K562 (cell line): ENCODE measurements at regions not wholly inside any gene's neighbourhood (a gene's known extent, or its start where the extent isn't known, plus 50 kb on each side); places are given as distances from the start of the nearest gene placed in this dataset.
A peak's percentile ranks its signal among the peaks of the same experiment; 100 is the strongest.

Experiments used
- ATAC-seq: fragments of 200-7000 bp; cut with Tn5 transposase; 3 replicates; pipeline ENCODE4 v1.9.1; 2020; ENCODE audit warnings: moderate library complexity
- BruUV-seq: library from RNA; stranded (reverse); fragments of 400-500 nt; replicated peaks from 2 replicates; lab custom pipeline; 2021; lab: Mats Ljungman, UMichigan
- CTCF ChIA-PET: fragments of 300-600 bp; formaldehyde crosslinking; extraction: SDS; loops from one replicate; lab custom pipeline; 2021; ENCODE audit warnings: low intra/inter-chr PET ratio; lab: Yijun Ruan, JAX
- POLR2A ChIA-PET: fragments of 300-600, 350-650 bp; sonication (Branson Sonifier 250); formaldehyde crosslinking; extraction: SDS; loops from one replicate; lab custom pipeline; 2021; ENCODE audit warnings: antibody characterized with exemption, inconsistent platforms; lab: Yijun Ruan, JAX
- DNase-seq, 4 experiments: peaks; one replicate each; pipeline versions ENCODE4 v3.0.0 to v3.0.0-alpha.2; 2011 to 2018; ENCODE audit warnings: low spot score in 3 of 4, mixed read lengths in 3 of 4; ENCODE audit errors: extremely low read depth in 1 of 4
- FAIRE-seq: peaks from 2 replicates; lab custom pipeline; 2011; peaks lifted over from hg19 to GRCh38; lab: Jason Lieb, UNC
- H2AFZ ChIP-seq: 2 replicates; pipeline ENCODE4 v1.6.0; 2011; ENCODE audit warnings: low read depth, low read length, control low read depth, inconsistent platforms
- H3K27ac ChIP-seq: fragments of 200-600 bp; 3 replicates; pipeline ENCODE4 v1.8.0; 2011; ENCODE audit warnings: low read depth, mild to moderate bottlenecking, control low read depth, inconsistent platforms, low read length, moderate library complexity, mixed read lengths; ENCODE audit errors: extremely low read depth
- H3K27me3 ChIP-seq, 2 experiments: fragments of 300-600 bp in 1 of 2; 2 replicates in 1 of 2; 3 replicates in 1 of 2; pipeline versions ENCODE4 v1.6.0 to v1.8.0; 2011; ENCODE audit warnings: inconsistent platforms in 2 of 2, low read length in 2 of 2, mild to moderate bottlenecking in 1 of 2, mixed read lengths in 1 of 2, moderate library complexity in 1 of 2; ENCODE audit not compliant: control insufficient read depth in 2 of 2, insufficient read depth in 2 of 2
- H3K36me3 ChIP-seq: fragments of 300-600 bp; 3 replicates; pipeline ENCODE4 v1.8.0; 2011; ENCODE audit warnings: mild to moderate bottlenecking, low read length, inconsistent platforms; ENCODE audit not compliant: control insufficient read depth, insufficient read depth
- H3K4me1 ChIP-seq, 2 experiments: fragments of 200-600 bp in 1 of 2; replicated peaks in 1 of 2; 2 replicates in 1 of 2; 3 replicates in 1 of 2; pipeline versions ENCODE4 v1.5.1 to v1.8.0; 2011; ENCODE audit warnings: inconsistent platforms in 2 of 2, low read length in 2 of 2, mild to moderate bottlenecking in 1 of 2, mixed read lengths in 1 of 2, moderate library complexity in 1 of 2; ENCODE audit not compliant: control insufficient read depth in 2 of 2, insufficient read depth in 2 of 2
- H3K4me2 ChIP-seq: 2 replicates; pipeline ENCODE4 v1.6.1; 2011; ENCODE audit warnings: low read length, control low read depth, inconsistent platforms, mixed read lengths; ENCODE audit not compliant: insufficient read depth
- H3K4me3 ChIP-seq: fragments of 200-600 bp; sonication (generic), shearing (Covaris generic); 2 replicates; pipeline ENCODE4 v1.5.1; 2016; ENCODE audit warnings: control low read depth, inconsistent platforms
- H3K79me2 ChIP-seq: fragments of 200-600 bp; 3 replicates; pipeline ENCODE4 v1.8.0; 2011; ENCODE audit warnings: low read length, inconsistent platforms; ENCODE audit not compliant: control insufficient read depth, insufficient read depth
- H3K9ac ChIP-seq, 2 experiments: 2 replicates each; pipeline versions ENCODE4 v1.6.0 to v1.6.1; 2011; ENCODE audit warnings: low read depth in 2 of 2, low read length in 2 of 2, control low read depth in 1 of 2, inconsistent platforms in 1 of 2, mild to moderate bottlenecking in 1 of 2, mixed read lengths in 1 of 2; ENCODE audit not compliant: insufficient read depth in 1 of 2
- H3K9me1 ChIP-seq: one replicate; pipeline ENCODE4 v1.6.0; 2011; ENCODE audit warnings: inconsistent platforms, mild to moderate bottlenecking, low read length, moderate library complexity; ENCODE audit not compliant: control insufficient read depth, insufficient read depth
- H3K9me3 ChIP-seq: replicated peaks from 2 replicates; pipeline ENCODE4 v1.5.1; 2011; ENCODE audit warnings: low read depth, low read length, inconsistent platforms; ENCODE audit not compliant: control insufficient read depth, insufficient read depth
- H4K20me1 ChIP-seq: replicated peaks from 2 replicates; pipeline ENCODE4 v1.6.1; 2011; ENCODE audit warnings: low read length, inconsistent platforms, mixed read lengths; ENCODE audit not compliant: control insufficient read depth, insufficient read depth
- BRD9 ChIP-seq: fragments of 450-650 bp; IDR thresholded peaks from 2 replicates; pipeline ENCODE4 v1.6.1; 2018; ENCODE audit warnings: low read depth; ENCODE audit not compliant: partially characterized antibody
- CAMTA2 ChIP-seq: fragments of 250-450 bp; sonication (Bioruptor Pico); conservative IDR thresholded peaks from 2 replicates; pipeline ENCODE4 v1.5.1; 2022
- CSDE1 ChIP-seq, 2 experiments: fragments of 450-650 bp; IDR thresholded peaks; 2 replicates each; pipeline ENCODE4 v1.6.1; 2016; ENCODE audit warnings: mild to moderate bottlenecking in 1 of 2
- HMG20B ChIP-seq: fragments of 250-450 bp; sonication (Bioruptor Pico); IDR thresholded peaks from 2 replicates; pipeline ENCODE4 v1.5.0; 2021; ENCODE audit warnings: mild to moderate bottlenecking
- KDM1A ChIP-seq, 2 experiments: fragments of 450-650 bp; IDR thresholded peaks; 2 replicates each; pipeline ENCODE4 v1.6.1; 2016; ENCODE audit warnings: mild to moderate bottlenecking in 2 of 2
- KLF13 ChIP-seq: fragments of 450-650 bp; IDR thresholded peaks from 2 replicates; pipeline ENCODE4 v1.6.1; 2016; ENCODE audit warnings: missing genetic modification characterization, low read depth, mild to moderate bottlenecking, missing compliant biosample characterization, moderate library complexity, borderline replicate concordance
- PKNOX1 ChIP-seq: fragments of 450-650 bp; IDR thresholded peaks from 2 replicates; pipeline ENCODE4 v1.6.1; 2016
- POU5F1 ChIP-seq: fragments of 150-350 bp; IDR thresholded peaks from 2 replicates; pipeline ENCODE4 v1.6.1; 2014; ENCODE audit warnings: borderline replicate concordance, low read length, low read depth, mild to moderate bottlenecking; ENCODE audit not compliant: partially characterized antibody
- RFX5 ChIP-seq: IDR thresholded peaks from 2 replicates; pipeline ENCODE4 v1.6.1; 2011; ENCODE audit warnings: low read depth, mild to moderate bottlenecking, improper control_type of control experiment, low read length
- SAP30 ChIP-seq: fragments of 200-600 bp; sonication (generic); IDR thresholded peaks from 2 replicates; pipeline ENCODE4 v1.6.1; 2012; ENCODE audit warnings: borderline replicate concordance, low read depth, mild to moderate bottlenecking, moderate library complexity, low read length, control low read depth, inconsistent platforms; ENCODE audit not compliant: insufficient read depth, poor library complexity, severe bottlenecking
- ZNF23 ChIP-seq: fragments of 250-450 bp; sonication (Bioruptor Pico); IDR thresholded peaks from 2 replicates; pipeline ENCODE4 v1.4.0; 2020; ENCODE audit warnings: mild to moderate bottlenecking
- ZNF263 ChIP-seq: sonication (generic); formaldehyde crosslinking; IDR thresholded peaks from 2 replicates; pipeline ENCODE4 v1.8.0; 2022; ENCODE audit warnings: mild to moderate bottlenecking, missing genetic modification reagents, borderline replicate concordance
- ZNF311 ChIP-seq: fragments of 250-450 bp; sonication (Bioruptor Pico); IDR thresholded peaks from 2 replicates; pipeline ENCODE4 v1.4.0; 2020; ENCODE audit warnings: mild to moderate bottlenecking, moderate library complexity
- ZNF449 ChIP-seq: fragments of 250-450 bp; sonication (Bioruptor Pico); IDR thresholded peaks from 2 replicates; pipeline ENCODE4 v1.8.0; 2022; ENCODE audit warnings: moderate library complexity, mild to moderate bottlenecking, inconsistent platforms
- WGBS: fragments of 100-300 bp; shearing (Covaris generic); methylation state at CpG from one replicate; pipeline ENCODE4 v1.1.6; 2016; ENCODE audit warnings: low coverage, mixed read lengths; ENCODE audit not compliant: insufficient coverage; ENCODE audit errors: missing lambda C conversion rate; 5-methylcytosine and 5-hydroxymethylcytosine counted together
- in situ Hi-C: fragments of 300-500 bp; cut with MboI; formaldehyde crosslinking; loops from 4 replicates; pipeline ENCODE4 v1.15.0; 2018; ENCODE audit warnings: inconsistent platforms, mixed read lengths
- intact Hi-C: fragments of 100-400 bp; cut with micrococcal nuclease; formaldehyde crosslinking; loops from 2 replicates; pipeline ENCODE4 v1.14.2; 2022

DNA sequence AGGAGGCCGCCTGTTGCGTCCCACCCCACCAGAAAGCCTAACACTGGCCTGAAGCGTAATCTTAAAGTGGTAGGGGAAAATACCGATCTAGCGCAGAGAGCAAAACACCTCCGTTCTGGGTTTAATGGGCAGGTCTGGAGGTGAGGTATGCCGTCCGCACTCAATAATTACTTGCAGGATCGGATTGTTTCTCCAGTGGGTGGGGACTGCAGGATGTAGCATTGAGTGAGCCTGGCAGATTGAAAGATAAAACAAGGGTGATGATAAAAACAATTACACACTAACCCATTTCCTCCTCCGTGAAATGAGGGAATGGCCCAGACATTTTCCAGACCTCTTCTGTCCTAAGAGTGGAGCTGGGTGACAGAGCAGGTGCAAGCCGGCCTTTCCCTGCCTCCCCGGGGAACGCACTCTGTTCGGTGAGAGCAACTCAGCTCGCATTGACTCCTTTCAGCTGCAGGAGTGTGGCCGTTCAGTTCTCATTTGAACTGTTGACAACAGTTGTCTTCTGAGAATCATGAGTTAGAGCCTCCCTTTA lies 110.2 kb upstream of the DOCK9 start (continued):
- no peak for TF ChIP-seq PKNOX1
- TF ChIP-seq KDM1A (IDR thresholded peaks at IDR 0.05): no peak
- TF ChIP-seq, all 486 proteins: peak for 2

GRCh38 chr13:99093997-99094396 lies 106.7 kb upstream of the UBAC2 start:
- Histone ChIP-seq H3K79me2 (no peaks in the 10 kb centered on the region), H3K9me3 (no peaks in the 10 kb centered on the region), H3K4me1 (no peaks in the 10 kb centered on the region), H3K4me2 (no peak overlapping the region), H3K36me3 (no peaks in the 10 kb centered on the region), H3K27ac (no peak overlapping the region), H3K27me3 (no peaks in the 10 kb centered on the region), H4K20me1 (no peaks in the 10 kb centered on the region), H3K9ac (no peak overlapping the region), H3K4me3 (no peak overlapping the region), H3K9me1 (no peaks in the 10 kb centered on the region), H2AFZ (no peak overlapping the region)
- ATAC-seq (peak; percentile 31; the same call in 2 of the 3 replicates), FAIRE-seq (no peak), DNase-seq (no peak)
- TF ChIP-seq ZNF449 (no peak), CSDE1 (IDR thresholded peaks at IDR 0.05) (no peak), BRD9 (no peak), SAP30 (no peak), ZNF263 (no peak), CAMTA2 (CRISPR knock-in tag) (no peak), KLF13 (tag) (no peak), ZNF23 (CRISPR knock-in tag) (no peak), POU5F1 (no peak), ZNF311 (no peak), RFX5 (no peak), HMG20B (CRISPR knock-in tag) (no peak)
- ChIA-PET CTCF (no interaction called here), POLR2A (no interaction called here)
- in situ Hi-C loops (no loop called here), intact Hi-C loops (no loop called here)
- WGBS: 88% methylated on average over 3 of the region's 3 CpGs
- no TSS peak for BruUV-seq
